ENCODE measurements at regions not wholly inside any gene's neighbourhood (a gene's known extent, or its start where the extent isn't known, plus 50 kb on each side); places are given as distances from the start of the nearest gene placed in this dataset.

- no peak for DNase-seq (ENCODE audit: low read depth, low spot score)
- in situ Hi-C loops (cut with HindIII; ENCODE audit: low pct_unique_long_range_greater_than_20kb, low sequenced_read_pairs), result no loop called here
Observed at GRCh38 chr5:165569551-165569950, 2064.1 kb downstream of the MAT2B start.

GRCh38 chr5:165573445-165573844, 2068.0 kb downstream of the MAT2B start:
- no peak for DNase-seq (ENCODE audit: low read depth, low spot score)
- in situ Hi-C loops (cut with HindIII; ENCODE audit: low pct_unique_long_range_greater_than_20kb, low sequenced_read_pairs), result no loop called here

GRCh38 chr5:165574100-165574499, 2068.7 kb downstream of the MAT2B start:
- in situ Hi-C loops (cut with HindIII; ENCODE audit: low pct_unique_long_range_greater_than_20kb, low sequenced_read_pairs), result no loop called here
- DNase-seq (ENCODE audit: low read depth, low spot score), result no peak

GRCh38 chr5:165576678-165577275, 2071.4 kb downstream of the MAT2B start:
- in situ Hi-C loops (cut with HindIII; ENCODE audit: low pct_unique_long_range_greater_than_20kb, low sequenced_read_pairs), result no loop called here

GRCh38 chr5:165579911-165580310, 2074.5 kb downstream of the MAT2B start:
- DNase-seq (ENCODE audit: low read depth, low spot score), result no peak

More at GRCh38 chr5:165576678-165577275, 2071.4 kb downstream of the MAT2B start:
- DNase-seq (ENCODE audit: low read depth, low spot score), result no peak

GRCh38 chr5:165594693-165595092, 2089.3 kb downstream of the MAT2B start:
- in situ Hi-C loops (cut with HindIII; ENCODE audit: low pct_unique_long_range_greater_than_20kb, low sequenced_read_pairs), result no loop called here
- no peak for DNase-seq (ENCODE audit: low read depth, low spot score)

More at GRCh38 chr5:165579911-165580310, 2074.5 kb downstream of the MAT2B start:
- in situ Hi-C loops (cut with HindIII; ENCODE audit: low pct_unique_long_range_greater_than_20kb, low sequenced_read_pairs), result no loop called here

GRCh38 chr5:165602529-165602928, 2097.1 kb downstream of the MAT2B start:
- in situ Hi-C loops (cut with HindIII; ENCODE audit: low pct_unique_long_range_greater_than_20kb, low sequenced_read_pairs), result no loop called here
- DNase-seq (ENCODE audit: low read depth, low spot score), result no peak

GRCh38 chr5:165607026-165607425, 2101.6 kb downstream of the MAT2B start:
- no peak for DNase-seq (ENCODE audit: low read depth, low spot score)
- in situ Hi-C loops (cut with HindIII; ENCODE audit: low pct_unique_long_range_greater_than_20kb, low sequenced_read_pairs), result no loop called here

GRCh38 chr5:165609871-165610270, 2104.5 kb downstream of the MAT2B start:
- DNase-seq (ENCODE audit: low read depth, low spot score), result no peak
- in situ Hi-C loops (cut with HindIII; ENCODE audit: low pct_unique_long_range_greater_than_20kb, low sequenced_read_pairs), result no loop called here

GRCh38 chr5:165616490-165617405, 2111.3 kb downstream of the MAT2B start:
- DNase-seq (ENCODE audit: low read depth, low spot score), result peak; percentile 16
- in situ Hi-C loops (cut with HindIII; ENCODE audit: low pct_unique_long_range_greater_than_20kb, low sequenced_read_pairs), result no loop called here

- in situ Hi-C loops (cut with HindIII; ENCODE audit: low pct_unique_long_range_greater_than_20kb, low sequenced_read_pairs), result no loop called here
- no peak for DNase-seq (ENCODE audit: low read depth, low spot score)
Observed at GRCh38 chr5:165617491-165617890, 2112.1 kb downstream of the MAT2B start.

- in situ Hi-C loops (cut with HindIII; ENCODE audit: low pct_unique_long_range_greater_than_20kb, low sequenced_read_pairs), result no loop called here
- no peak for DNase-seq (ENCODE audit: low read depth, low spot score)
Observed at GRCh38 chr5:165620394-165620793, 2115.0 kb downstream of the MAT2B start.

GRCh38 chr5:165622864-165623536, 2117.6 kb downstream of the MAT2B start:
- in situ Hi-C loops (cut with HindIII; ENCODE audit: low pct_unique_long_range_greater_than_20kb, low sequenced_read_pairs), result no loop called here

GRCh38 chr5:165624166-165624946, 2118.9 kb downstream of the MAT2B start:
- in situ Hi-C loops (cut with HindIII; ENCODE audit: low pct_unique_long_range_greater_than_20kb, low sequenced_read_pairs), result no loop called here
- no peak for DNase-seq (ENCODE audit: low read depth, low spot score)

More at GRCh38 chr5:165622864-165623536, 2117.6 kb downstream of the MAT2B start:
- DNase-seq (ENCODE audit: low read depth, low spot score), result no peak

GRCh38 chr5:165626161-165626560, 2120.7 kb downstream of the MAT2B start:
- no peak for DNase-seq (ENCODE audit: low read depth, low spot score)
- in situ Hi-C loops (cut with HindIII; ENCODE audit: low pct_unique_long_range_greater_than_20kb, low sequenced_read_pairs), result no loop called here

- peak; percentile 64 for DNase-seq (ENCODE audit: low read depth, low spot score)
Observed at GRCh38 chr5:165627548-165628170, 2122.2 kb downstream of the MAT2B start.

GRCh38 chr5:165630261-165630778, 2124.9 kb downstream of the MAT2B start:
- DNase-seq (ENCODE audit: low read depth, low spot score), result peak; percentile 77
- in situ Hi-C loops (cut with HindIII; ENCODE audit: low pct_unique_long_range_greater_than_20kb, low sequenced_read_pairs), result no loop called here

More at GRCh38 chr5:165627548-165628170, 2122.2 kb downstream of the MAT2B start:
- in situ Hi-C loops (cut with HindIII; ENCODE audit: low pct_unique_long_range_greater_than_20kb, low sequenced_read_pairs), result no loop called here

Measured in SK-MEL-5 (cell line).